ENCODE measurements at regions not wholly inside any gene's neighbourhood (a gene's known extent, or its start where the extent isn't known, plus 50 kb on each side); places are given as distances from the start of the nearest gene placed in this dataset.

DNA sequence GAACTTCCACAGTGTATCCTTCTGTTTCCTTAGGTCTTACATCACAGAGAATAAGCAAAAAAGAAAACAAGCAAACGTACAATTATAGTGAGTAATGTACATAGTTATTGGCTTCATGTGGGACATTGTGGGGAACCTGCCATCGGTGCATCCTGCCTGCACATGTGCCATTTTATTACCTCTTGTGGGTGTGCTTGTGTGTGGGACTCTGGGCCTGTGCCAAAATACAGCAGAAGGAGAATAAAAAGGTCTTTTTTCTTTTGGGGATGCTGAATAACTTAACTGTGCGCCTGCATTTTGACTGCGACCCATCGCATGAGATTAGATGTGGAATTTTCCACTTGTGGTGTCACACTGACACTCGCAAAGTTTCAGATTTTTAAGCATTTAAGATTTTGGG, 169.6 kb upstream of the DCBLD2 start:
- DNase-seq: no peak

DNA sequence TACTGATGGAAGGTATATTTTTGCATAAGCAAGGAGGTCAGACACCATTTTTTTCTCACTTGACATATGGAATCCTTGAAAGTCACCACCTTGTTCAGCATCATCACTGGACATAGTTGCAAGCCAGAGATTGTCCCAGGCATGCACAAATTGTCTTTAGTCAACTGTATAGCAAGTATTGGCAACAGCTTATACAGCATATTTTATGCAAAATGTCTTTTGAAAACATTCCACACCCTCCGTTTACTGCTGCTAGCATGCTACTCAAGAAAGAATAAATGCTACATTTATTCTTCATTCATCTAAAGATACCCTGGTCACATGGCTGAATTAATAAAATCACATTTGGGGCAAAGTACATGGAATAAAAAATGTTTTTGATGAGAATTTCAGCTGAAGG, 168.5 kb upstream of the DCBLD2 start:
- no peak for DNase-seq

DNA sequence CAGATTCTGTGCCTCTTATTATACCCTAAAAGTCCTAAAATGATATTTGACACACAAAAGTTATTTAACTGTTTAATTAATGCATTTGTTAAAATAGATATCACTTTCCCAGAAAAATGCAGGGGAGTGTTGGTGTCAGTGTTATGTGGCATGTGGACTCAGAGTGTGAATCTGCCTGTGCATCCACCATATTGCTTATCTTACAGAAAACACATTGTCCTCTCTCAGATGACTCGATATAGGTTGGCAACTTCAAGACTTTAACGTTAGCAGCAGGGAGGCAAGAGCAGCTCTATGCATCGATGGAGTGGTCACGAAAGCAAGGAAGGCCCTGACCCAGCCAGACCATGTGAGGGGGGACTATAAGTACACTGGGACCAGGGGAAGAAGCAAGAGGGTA, 165.4 kb upstream of the DCBLD2 start:
- no peak for DNase-seq

DNA sequence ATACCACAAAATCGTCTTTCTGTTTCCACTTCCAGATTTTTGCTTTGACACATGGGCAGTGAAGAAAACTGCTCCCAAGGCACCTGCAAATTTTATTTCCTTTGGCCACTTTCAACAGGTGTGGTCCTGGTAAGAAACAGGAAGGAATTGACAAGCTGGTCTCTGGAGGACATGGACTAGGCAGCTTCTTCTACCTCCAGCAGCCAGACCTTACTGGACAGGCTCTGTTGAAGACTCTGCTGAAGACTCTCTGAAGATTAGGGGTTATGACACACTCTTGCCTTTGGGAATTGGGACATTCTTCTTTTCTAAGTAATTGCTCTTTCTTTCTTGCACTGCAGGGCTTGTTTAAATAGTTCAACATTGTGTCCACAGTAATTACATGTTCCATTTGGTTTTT, 147.7 kb upstream of the DCBLD2 start:
- DNase-seq: no peak

DNA sequence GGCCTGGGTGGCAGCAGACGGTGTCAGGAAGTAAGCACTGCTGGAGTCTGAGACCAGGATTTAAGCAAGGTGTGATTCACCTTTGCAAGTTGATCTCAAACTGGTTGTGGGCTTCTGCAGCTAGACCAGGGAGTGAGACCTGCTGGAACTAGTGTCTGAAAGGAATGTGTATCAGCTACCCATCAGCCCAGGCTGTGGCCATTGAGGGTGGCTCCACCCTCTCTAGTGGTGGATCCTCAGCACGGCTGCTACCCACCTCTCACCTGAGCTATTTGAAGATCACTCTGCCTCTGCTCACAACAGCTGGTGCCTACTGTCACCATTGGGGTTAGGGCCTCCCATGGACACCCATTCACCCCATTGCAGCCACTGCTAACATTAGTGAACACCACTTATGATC, 140.3 kb upstream of the DCBLD2 start:
- DNase-seq: no peak

DNA sequence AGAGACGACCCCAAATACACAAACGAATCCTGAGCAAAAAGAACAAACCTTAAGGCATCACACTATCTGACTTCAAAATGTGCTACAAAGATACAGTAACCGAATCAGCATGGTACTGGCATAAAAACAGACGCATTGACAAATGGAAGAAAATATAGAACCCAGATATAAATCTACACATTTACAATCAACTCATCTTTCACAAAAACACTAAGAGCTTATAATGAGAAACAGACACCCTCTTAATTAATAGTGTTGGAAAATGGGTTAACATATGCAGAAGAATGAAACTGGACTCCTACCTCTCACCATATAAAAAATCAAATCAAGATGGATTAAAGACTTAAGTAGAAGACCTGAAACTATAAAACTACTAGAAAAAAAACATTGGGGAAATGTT, 130.3 kb upstream of the DCBLD2 start:
- DNase-seq: no peak

DNA sequence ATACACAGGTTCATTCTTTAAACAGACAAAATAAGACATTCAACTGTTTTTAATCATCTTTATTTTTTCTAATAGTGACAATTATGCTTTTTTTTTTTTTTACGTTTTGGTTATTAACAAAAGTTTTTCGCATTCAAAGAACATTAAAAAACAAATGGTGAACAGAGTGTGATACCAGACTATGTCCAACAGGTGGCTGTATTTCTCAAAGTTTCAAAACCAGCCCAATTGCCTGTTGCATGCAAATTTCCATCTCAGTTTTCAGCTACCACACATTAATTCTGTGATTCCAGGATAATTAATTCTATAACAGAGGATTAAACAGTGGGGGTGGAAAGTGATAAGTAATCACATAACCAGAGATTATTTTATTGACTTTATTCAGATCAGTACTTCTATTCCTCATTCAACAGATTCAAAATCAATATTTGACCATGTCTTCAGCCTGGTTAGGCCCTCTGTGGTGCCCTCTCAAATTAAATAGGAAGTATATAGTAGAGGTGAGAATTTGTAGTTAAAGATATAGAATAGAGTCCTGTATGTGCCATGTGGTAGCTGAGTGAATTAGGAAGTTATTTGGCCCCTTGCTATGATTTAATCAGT, 122.2 kb upstream of the DCBLD2 start:
- DNase-seq: no peak

DNA sequence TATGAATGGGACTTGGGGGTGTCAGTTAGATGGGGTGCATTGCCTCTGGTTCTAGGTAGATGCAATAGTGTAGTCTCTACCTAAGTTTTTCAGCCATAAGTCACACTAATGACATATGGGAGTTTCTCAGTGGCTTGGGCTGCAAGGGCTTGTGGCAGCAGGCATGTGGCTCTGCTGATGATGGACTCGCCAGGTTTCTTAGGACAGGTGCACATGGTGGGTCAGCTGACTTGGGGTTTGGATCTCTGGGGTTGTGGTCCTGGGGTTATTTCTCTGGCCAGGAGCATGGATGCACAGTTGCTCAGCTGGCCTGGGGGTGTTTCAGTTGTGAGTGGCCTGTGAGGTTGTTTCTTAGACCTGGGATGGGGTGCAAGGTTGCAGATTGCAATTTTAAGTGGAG, 120.0 kb upstream of the DCBLD2 start:
- no peak for DNase-seq

DNA sequence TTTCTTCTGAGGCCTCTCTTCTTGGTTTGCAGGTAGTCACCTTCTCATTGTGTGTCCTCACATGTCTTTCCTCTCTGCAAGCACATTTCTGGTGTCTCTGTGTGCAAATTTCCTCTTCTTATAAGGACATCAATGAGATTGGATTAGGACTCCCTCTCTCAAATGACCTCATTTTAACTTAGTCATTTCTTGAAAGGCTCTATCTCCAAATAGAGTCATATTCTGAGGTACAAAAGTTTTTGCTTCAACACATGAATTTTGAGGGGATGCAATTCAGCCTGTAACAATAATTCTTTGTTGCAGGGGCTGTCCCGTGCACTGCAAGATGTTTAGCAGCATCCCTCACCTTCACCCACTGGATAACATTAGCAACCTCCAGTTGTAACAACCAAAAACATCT, 115.0 kb upstream of the DCBLD2 start:
- no peak for DNase-seq

DNA sequence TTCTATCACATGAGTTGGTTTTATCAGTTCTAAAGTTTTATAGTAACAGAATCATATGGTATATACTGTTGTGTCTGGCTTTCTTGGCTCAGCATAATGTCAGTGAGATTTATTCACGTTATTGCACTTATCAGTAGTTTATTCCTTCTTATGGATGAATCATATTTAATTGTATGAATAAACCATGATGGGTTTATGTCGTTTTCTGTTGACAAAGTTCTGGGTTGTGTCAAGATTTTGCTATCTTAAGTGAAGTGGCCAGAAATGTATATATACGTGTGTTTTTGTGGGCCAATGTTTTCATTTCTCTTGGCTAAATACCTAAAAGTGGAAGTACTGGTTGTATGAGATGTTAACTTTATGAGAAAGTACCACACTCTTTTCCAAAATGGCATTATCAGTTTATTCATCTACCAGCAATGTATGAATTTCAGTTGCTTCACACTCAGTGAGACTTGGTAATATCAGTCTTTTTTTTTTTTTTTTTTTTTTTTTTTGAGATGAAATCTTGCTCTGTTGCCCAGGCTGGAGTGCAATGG, 112.4 kb upstream of the DCBLD2 start:
- DNase-seq: no peak

DNA sequence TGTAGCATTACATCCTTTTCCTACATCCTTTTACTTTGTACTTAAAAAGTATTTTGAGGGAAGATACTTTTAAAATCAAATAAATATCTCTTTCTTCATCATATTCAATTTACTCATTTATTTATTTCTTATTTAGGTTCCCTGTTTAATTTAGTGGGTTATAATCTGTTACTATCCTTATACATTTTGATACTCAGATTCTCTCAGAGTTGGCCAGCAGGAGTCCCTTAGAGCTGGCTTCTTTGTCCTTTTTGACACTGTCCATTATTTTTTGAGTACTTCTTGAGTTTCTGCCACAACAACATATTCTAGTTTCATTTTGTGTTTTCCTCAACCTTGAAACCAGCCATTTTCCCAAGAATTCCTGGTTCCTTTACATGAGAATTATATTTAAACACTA, 111.6 kb upstream of the DCBLD2 start:
- no peak for DNase-seq

DNA sequence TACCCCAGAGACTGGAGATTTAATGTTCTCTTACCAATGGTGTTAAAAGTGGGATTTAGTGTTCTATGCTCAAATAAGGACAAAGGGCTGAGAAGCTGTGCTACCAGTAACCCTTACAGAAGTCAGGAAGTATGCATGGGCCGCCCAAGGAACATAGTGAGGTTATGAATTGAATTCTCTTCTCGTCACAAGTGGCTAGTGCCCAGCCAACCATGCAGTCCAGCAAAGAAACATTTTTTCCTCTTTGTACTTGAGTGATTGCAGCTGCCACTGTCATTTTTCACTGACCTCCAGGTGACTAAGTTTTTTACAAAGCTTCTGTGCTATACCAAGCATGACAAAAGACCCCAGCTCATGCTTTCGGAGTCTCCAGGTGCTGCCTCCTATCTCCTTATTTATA, 110.6 kb upstream of the DCBLD2 start:
- DNase-seq: no peak

DNA sequence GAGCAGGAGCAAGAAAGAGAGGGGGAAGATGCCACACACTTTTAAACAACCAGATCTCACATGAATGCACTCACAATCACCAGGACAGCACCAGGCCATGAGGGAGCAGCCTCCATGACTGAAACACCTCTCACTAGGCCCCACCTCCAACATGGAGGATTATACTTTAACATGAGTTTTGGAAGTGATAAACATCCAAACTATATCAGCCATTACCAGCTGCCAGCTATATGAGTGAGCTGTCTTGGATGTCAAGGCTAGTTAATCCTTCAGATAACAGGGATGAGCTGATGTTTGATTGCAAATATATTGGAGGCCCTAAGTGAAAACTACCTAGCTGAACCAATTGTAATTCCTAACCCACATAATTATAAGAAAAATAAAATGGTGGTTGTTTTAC, 108.4 kb upstream of the DCBLD2 start:
- DNase-seq: no peak

DNA sequence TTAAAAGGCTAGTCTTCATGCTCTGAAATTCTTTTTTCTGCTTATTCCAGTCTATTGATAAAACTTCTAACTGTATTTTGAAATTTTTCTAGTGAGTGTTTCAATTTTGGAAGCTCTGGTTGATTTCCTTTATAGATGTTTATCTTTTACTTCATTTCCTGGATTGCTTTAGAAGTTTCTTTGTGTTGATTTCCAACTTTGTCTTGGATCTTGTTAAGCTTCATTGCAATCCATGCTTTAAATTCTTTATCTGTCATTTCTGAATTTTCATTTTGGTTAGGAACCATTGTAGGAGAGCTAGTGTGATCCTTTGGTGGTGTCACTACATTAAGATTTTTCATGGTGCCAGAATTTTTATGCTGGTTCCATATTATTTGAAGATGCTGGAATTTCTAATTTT, 105.2 kb upstream of the DCBLD2 start:
- no peak for DNase-seq

DNA sequence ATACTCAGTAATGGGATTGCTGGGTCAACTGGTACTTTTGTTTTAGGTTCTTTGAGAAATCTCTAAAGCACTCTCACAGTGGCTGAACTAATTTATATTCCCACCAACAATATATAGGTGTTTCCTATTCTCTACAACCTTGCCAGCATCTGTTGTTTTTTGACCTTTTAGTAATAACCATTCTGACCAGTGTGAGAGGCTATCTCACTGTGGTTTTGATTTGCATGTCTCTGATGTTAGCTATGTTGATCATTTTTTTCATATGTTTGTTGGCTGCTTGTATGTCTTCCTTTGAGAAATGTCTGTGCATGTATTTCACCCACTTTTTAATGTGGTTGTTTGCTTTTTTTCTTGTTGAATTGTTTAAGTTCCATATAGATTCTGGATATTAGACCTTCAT, 98.2 kb upstream of the DCBLD2 start:
- DNase-seq: no peak

DNA sequence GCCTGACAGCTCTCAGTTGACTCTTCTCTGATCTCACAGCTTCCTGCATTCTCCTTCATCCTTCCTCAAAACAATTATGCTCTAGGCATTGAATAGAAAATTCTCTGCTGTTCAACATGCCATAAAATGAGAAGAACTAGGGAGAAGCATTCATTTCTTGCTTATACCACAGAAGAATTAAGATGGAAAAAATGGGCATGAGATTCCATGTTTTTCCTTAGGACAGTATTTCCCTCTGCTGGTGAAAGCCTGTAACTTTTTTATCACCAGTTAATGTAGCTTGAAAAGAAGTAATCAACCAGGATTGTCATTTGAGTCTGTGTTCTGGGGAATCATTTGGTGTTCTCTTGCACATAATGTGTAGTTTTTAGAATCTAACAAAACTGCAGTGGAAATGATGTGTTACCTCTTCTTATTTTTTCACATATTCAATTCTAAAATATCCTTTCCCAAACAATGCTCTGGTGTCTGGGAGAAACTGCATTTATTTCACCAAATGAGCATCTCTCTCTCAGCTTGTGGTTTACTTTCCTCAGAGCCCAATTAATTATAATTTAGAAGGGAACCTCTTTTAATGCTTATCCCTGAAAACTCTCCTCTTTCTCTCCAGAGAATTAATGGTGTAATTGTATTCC, 92.8 kb upstream of the DCBLD2 start:
- no peak for DNase-seq

DNA sequence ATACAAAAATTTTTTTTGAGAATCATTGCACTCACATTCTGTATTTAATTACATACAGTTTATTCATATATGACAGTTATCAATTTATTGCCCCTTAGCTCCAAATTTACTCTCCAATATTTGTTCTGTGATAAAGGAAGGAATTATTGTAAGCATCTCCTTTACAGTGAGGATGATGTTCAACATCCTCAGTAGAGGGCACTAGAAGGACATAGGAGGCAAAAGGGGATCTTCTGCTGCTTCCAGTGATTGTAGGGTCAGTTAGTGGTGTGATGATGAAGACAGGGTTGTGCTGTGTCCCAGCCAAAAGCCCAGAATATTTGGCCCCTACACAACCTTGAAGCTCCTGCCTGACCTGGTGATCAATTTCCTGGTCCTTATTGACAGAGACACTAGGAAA, 89.9 kb upstream of the DCBLD2 start:
- no peak for DNase-seq

DNA sequence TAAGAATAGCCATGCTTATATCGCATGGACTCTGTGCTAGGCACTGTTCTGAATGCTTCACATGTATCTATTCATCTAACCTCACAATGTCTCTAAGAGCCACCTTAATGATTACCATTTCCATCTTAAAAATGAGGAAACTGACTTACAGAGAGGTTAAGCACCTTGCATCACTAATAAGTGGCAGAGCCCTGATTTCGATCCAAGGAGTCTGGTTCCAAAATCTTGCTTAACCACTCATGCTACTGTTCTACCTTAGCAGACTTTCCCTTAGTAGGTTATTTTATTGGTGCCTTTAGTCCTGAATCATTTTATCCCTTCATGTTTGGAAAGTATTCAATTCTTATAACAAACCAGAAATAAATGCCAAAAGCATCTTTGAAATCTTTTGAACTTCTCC, 89.2 kb upstream of the DCBLD2 start:
- DNase-seq: no peak

DNA sequence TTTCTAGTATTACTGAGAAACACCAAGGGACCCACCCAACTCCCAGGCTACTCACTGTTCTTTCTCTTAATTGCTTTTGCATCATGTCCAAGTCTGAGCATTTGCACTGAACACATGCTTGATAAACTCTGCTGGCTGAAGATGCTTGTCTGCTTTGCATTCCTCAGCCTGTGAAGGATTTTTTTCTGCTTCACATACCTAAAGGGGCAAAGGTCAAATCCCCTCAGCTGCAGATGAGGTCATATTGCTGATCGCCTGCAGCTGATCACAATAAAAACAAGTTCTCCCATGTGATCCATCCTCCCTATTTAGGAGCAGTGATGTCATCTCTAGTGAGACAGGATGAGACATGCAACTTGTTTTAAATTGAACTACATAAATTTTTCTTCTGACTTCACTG, 84.6 kb upstream of the DCBLD2 start:
- DNase-seq: no peak

DNA sequence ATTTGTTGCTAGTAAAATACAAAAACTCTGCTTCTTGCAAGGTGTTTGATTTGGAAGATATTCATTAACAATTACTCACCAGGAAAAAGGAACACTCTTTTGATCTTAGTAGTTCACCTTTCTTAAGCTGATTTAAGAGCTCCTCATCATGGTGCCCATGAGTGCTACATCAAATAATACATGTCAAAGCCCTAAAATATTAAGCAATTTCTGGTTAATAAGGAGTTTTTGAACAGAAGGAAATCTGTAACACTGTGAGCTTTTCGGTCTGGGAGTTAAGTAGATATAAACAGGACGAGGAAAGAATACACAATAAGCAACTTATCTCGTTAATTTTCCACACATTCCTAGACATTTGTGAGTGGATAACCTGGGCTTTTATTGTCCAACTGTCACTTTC, 83.9 kb upstream of the DCBLD2 start:
- DNase-seq: no peak

DNA sequence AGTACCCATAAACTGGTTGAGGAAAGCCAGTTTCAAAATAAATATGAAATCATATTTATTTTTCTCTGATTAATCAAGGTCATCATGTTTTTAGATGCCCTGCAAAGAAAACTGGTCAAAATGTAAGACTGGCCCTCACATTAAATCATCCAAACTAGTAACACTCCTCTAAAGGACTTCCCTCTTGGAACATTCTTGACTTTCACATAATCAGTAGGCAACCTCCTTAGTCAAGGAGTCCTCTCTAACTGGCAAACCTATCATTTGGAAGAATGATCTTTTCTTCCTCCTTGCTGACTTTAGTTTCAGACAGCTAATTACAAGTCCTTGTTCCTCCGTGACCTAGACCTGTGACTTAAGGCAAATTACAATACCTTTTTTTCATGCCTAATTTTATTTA, 82.5 kb upstream of the DCBLD2 start:
- DNase-seq: no peak

DNA sequence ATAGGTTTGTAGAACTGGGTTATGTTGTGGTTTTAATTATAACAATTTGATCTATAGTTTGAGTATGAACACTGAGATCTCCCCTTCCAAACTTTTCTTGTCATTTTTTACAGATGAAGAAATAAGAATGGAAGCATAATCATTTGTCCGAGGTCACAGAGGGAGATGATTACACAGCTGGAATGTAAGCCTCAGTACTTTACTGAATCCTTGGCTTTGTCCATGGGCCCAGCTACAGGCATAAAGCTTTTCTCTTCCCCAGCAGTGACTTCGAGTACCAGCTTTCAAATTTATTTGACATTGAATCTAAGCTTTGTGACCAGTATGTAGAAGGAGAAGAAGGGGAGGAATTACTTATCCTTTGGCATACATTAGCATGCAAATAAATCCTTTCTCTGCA, 80.9 kb upstream of the DCBLD2 start:
- DNase-seq: no peak

DNA sequence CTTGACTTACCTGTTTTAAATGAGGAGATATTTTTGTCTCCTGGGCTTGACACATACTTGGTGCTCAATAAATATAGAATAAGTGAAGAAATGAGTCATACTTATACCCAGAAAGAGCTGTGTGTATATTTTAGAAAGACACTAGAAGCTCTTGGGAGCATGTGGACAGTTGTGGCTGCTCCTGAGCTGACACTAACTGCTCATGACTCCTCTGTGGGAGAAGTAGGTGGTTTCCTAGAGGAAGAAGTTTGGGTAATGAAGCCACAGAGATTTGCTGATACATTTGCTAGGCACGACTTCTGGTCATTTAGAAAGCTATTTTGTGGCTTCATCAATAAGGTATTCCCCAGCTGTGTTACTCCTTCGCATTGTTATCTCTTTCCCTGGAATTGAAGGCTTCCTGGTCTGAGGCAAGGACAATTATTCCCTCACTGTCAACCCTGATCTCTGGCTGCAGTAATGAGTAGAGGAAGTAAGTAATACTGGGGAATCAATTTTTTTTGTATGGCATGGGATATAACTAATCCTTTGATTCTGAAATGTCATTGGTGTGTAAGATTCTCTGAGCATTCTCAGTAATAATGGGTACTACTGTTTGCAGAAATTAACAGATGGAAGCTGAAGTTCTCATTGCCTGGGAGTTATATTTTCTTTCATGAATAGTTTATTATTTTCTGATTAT, 79.6 kb upstream of the DCBLD2 start:
- DNase-seq: no peak

DNA sequence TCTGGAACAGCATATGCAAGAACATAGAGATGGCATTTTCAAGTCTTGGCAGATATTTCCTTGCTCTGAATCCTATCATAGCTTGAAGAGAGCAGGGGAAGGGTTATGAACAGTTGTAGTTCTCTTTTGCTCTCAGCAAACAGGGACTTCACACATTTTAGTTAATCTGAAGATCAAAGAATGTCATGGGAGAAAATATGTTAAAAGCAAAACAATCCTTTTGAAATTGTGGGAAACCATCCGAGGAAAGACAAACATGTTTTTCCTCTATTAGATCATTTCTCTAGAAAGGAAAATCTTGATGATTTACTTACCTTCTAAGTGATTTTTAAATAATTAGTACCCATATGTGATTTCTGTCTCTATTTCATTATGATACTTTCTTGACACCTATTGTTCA, 77.8 kb upstream of the DCBLD2 start:
- no peak for DNase-seq

All from DMS153 (cell line).